ENCODE measurements at regions not wholly inside any gene's neighbourhood (a gene's known extent, or its start where the extent isn't known, plus 50 kb on each side); places are given as distances from the start of the nearest gene placed in this dataset.

- TF ChIP-seq JUND (IDR thresholded peaks at IDR 0.05) (no peak), EP300 (IDR thresholded peaks at IDR 0.05; ENCODE audit: borderline replicate concordance in 1 of 2, low read depth in 1 of 2, low read length in 1 of 2) (no peak), RFX5 (IDR thresholded peaks at IDR 0.05; ENCODE audit: low read length) (no peak)
Measured at GRCh38 chr21:43298546-43299440, 128.1 kb downstream of the SIK1 start.

All from SK-N-SH (cell line).